Globus pallidus (tissue), 1 donor: ENCODE measurements at regions not wholly inside any gene's neighbourhood (a gene's known extent, or its start where the extent isn't known, plus 50 kb on each side); places are given as distances from the start of the nearest gene placed in this dataset.
"Not testable (repeated sequence)": the region's sequence is repeated elsewhere in the genome, so short reads cannot be mapped to it uniquely, and the experiment has no call there.

Experiments used
- DNase-seq: peaks from one replicate; pipeline ENCODE4 v3.0.0-alpha.2; 2015; ENCODE audit warnings: low spot score

- DNase-seq = no peak
Observed at GRCh38 chr5:142405814-142406395, 81.1 kb upstream of the SPRY4 start.

- no peak for DNase-seq
Observed at GRCh38 chr5:142405023-142405422, 80.2 kb upstream of the SPRY4 start.

- no peak for DNase-seq
Observed at GRCh38 chr5:142404046-142404477, 79.2 kb upstream of the SPRY4 start.

GRCh38 chr5:142403583-142403982, 78.8 kb upstream of the SPRY4 start:
- no peak for DNase-seq

- no peak for DNase-seq
Observed at GRCh38 chr5:142402752-142403318, 78.0 kb upstream of the SPRY4 start.

GRCh38 chr5:142400415-142400814, 75.6 kb upstream of the SPRY4 start:
- no peak for DNase-seq

- no peak for DNase-seq
Observed at GRCh38 chr5:142399891-142400290, 75.1 kb upstream of the SPRY4 start.

GRCh38 chr5:142398730-142399055, 73.9 kb upstream of the SPRY4 start:
- DNase-seq = no peak

- not testable (repeated sequence) for DNase-seq
Observed at GRCh38 chr5:142398011-142398729, 73.3 kb upstream of the SPRY4 start.

- no peak for DNase-seq
Observed at GRCh38 chr5:142397178-142397577, 72.4 kb upstream of the SPRY4 start.

GRCh38 chr5:142396436-142397038, 71.7 kb upstream of the SPRY4 start:
- DNase-seq = no peak

- no peak for DNase-seq
Observed at GRCh38 chr5:142395334-142395733, 70.5 kb upstream of the SPRY4 start.

GRCh38 chr5:142391058-142391845, 66.4 kb upstream of the SPRY4 start:
- DNase-seq = no peak

GRCh38 chr5:142390334-142390733, 65.5 kb upstream of the SPRY4 start:
- no peak for DNase-seq

- no peak for DNase-seq
Observed at GRCh38 chr5:142388696-142389095, 63.9 kb upstream of the SPRY4 start.

GRCh38 chr5:142387024-142387682, 62.3 kb upstream of the SPRY4 start:
- no peak for DNase-seq

GRCh38 chr5:142386137-142387023, 61.6 kb upstream of the SPRY4 start:
- no peak for DNase-seq

GRCh38 chr5:142385194-142385593, 60.4 kb upstream of the SPRY4 start:
- no peak for DNase-seq

- no peak for DNase-seq
Observed at GRCh38 chr5:142384014-142384413, 59.2 kb upstream of the SPRY4 start.

- DNase-seq = no peak
Observed at GRCh38 chr5:142382186-142382585, 57.4 kb upstream of the SPRY4 start.
